ENCODE measurements at regions not wholly inside any gene's neighbourhood (a gene's known extent, or its start where the extent isn't known, plus 50 kb on each side); places are given as distances from the start of the nearest gene placed in this dataset.

- Histone ChIP-seq H3K4me1 (ENCODE audit: control insufficient read depth in 1 of 2, insufficient read depth in 2 of 2, low read length in 2 of 2) (no peaks in the 10 kb centered on the region), H3K36me3 (ENCODE audit: control insufficient read depth in 1 of 2, insufficient read depth in 2 of 2, low read length in 2 of 2) (no peaks in the 10 kb centered on the region), H3K9me2 (ENCODE audit: insufficient read depth) (no peaks in the 10 kb centered on the region), H3K27ac (ENCODE audit: low read depth, low read length) (no peak overlapping the region), H3K27me3 (ENCODE audit: insufficient read depth, low read length) (no peaks in the 10 kb centered on the region), H2AFZ (ENCODE audit: low read depth, low read length, poor library complexity, severe bottlenecking) (no peak overlapping the region), H3K9ac (ENCODE audit: low read length) (no peak overlapping the region), H3K79me2 (ENCODE audit: insufficient read depth, low read length) (no peaks in the 10 kb centered on the region), H3K4me3 (replicated peaks in 1 of 2; ENCODE audit: low read depth in 1 of 2, low read length in 2 of 2) (no peak overlapping the region), H3K9me3 (ENCODE audit: control insufficient read depth in 1 of 2, insufficient read depth in 1 of 2, low read depth in 1 of 2, low read length in 2 of 2) (no peaks in the 10 kb centered on the region), H3K4me2 (ENCODE audit: low read length) (no peak overlapping the region), H4K20me1 (ENCODE audit: insufficient read depth) (no peaks in the 10 kb centered on the region)
- ChIA-PET CTCF (no interaction called here), POLR2A (no interaction called here), RAD21 (ENCODE audit: low non-redundant PET in 1 of 2, low total read pairs in 2 of 2, uncharacterized antibody in 2 of 2, unreplicated experiment in 2 of 2) (no interaction called here)
- intact Hi-C loops (cut with micrococcal nuclease) = no loop called here
- TF ChIP-seq YY1 (IDR thresholded peaks at IDR 0.05; ENCODE audit: extremely low read depth, insufficient replicate concordance, low read depth, low read length) = no peak
- TF ChIP-seq ELF1 (IDR thresholded peaks at IDR 0.05; ENCODE audit: borderline replicate concordance, low read depth) = no peak
- TF ChIP-seq CTCF (IDR thresholded peaks at IDR 0.05 in 2 of 3, conservative IDR thresholded peaks at IDR 0.05 in 1 of 3; ENCODE audit: borderline replicate concordance in 1 of 3, insufficient read depth in 1 of 3, low read depth in 2 of 3, low read length in 2 of 3) = no peak
- no peak for TF ChIP-seq POLR2A (IDR thresholded peaks at IDR 0.05; ENCODE audit: borderline replicate concordance, extremely low read depth, insufficient read depth, insufficient read length)
- TF ChIP-seq REST (IDR thresholded peaks at IDR 0.05; ENCODE audit: low read depth) = no peak
- TF ChIP-seq SIN3A (IDR thresholded peaks at IDR 0.05; ENCODE audit: low read depth) = no peak
- TF ChIP-seq POLR2AphosphoS5 (IDR thresholded peaks at IDR 0.05; ENCODE audit: low read depth, low read length) = no peak
- TF ChIP-seq CBX3 (IDR thresholded peaks at IDR 0.05; ENCODE audit: low read depth) = no peak
- TF ChIP-seq ATF3 (IDR thresholded peaks at IDR 0.05) = no peak
- TF ChIP-seq MAX (IDR thresholded peaks at IDR 0.05) = no peak
- TF ChIP-seq SRF (IDR thresholded peaks at IDR 0.05; ENCODE audit: low read depth) = no peak
- no peak for TF ChIP-seq FOSL1 (IDR thresholded peaks at IDR 0.05; ENCODE audit: low read depth)
- TF ChIP-seq SP1 (IDR thresholded peaks at IDR 0.05; ENCODE audit: low read depth) = no peak
- TF ChIP-seq ZNF274 (IDR thresholded peaks at IDR 0.05; ENCODE audit: low read depth, low read length) = no peak
- TF ChIP-seq EZH2 (IDR thresholded peaks at IDR 0.05) = no peak
- TF ChIP-seq JUND (IDR thresholded peaks at IDR 0.05) = no peak
- no peak for TF ChIP-seq CEBPB (IDR thresholded peaks at IDR 0.05; ENCODE audit: low read depth)
- no peak for DNase-seq (ENCODE audit: low read depth, low spot score)
- BruUV-seq (replicated peaks) = no TSS peak
- ATAC-seq = no peak
These were observed 513.2 kb upstream of the NBEA start for GRCh38 chr13:34428911-34429310.
